Mesendoderm (in vitro differentiated cells): ENCODE measurements at regions not wholly inside any gene's neighbourhood (a gene's known extent, or its start where the extent isn't known, plus 50 kb on each side); places are given as distances from the start of the nearest gene placed in this dataset.

ENCODE experiments used
- DNase-seq: peaks from one replicate; pipeline ENCODE4 v3.0.0; 2013
- H2AK5ac ChIP-seq: 2 replicates; pipeline ENCODE4 v1.6.1; 2013; ENCODE audit warnings: low read length, inconsistent platforms
- H2BK120ac ChIP-seq: 2 replicates; pipeline ENCODE4 v1.6.1; 2013; ENCODE audit warnings: low read depth, mild to moderate bottlenecking, low read length, moderate library complexity, mixed read lengths
- H2BK15ac ChIP-seq: replicated peaks from 2 replicates; pipeline ENCODE4 v1.6.1; 2013; ENCODE audit warnings: low read depth, mild to moderate bottlenecking, moderate library complexity
- H2BK5ac ChIP-seq: 2 replicates; pipeline ENCODE4 v1.6.1; 2013; ENCODE audit warnings: low read length, inconsistent platforms
- H3K18ac ChIP-seq: 2 replicates; pipeline ENCODE4 v1.6.1; 2013; ENCODE audit warnings: mild to moderate bottlenecking, low read length, mixed read lengths
- H3K23ac ChIP-seq: one replicate; pipeline ENCODE4 v1.6.1; 2013; ENCODE audit warnings: low read length
- H3K27ac ChIP-seq: 2 replicates; pipeline ENCODE4 v1.5.1; 2013; ENCODE audit warnings: low read depth, mild to moderate bottlenecking, inconsistent platforms, low read length, moderate library complexity
- H3K27me3 ChIP-seq: 2 replicates; pipeline ENCODE4 v1.6.1; 2013; ENCODE audit warnings: low read length, control low read depth, mild to moderate bottlenecking, inconsistent platforms; ENCODE audit not compliant: insufficient read depth, poor library complexity
- H3K36me3 ChIP-seq: 2 replicates; pipeline ENCODE4 v1.6.1; 2013; ENCODE audit warnings: low read length, inconsistent platforms; ENCODE audit not compliant: control insufficient read depth, insufficient read depth
- H3K4ac ChIP-seq: one replicate; pipeline ENCODE4 v1.6.1; 2013; ENCODE audit warnings: low read depth, mild to moderate bottlenecking, low read length, moderate library complexity
- H3K4me1 ChIP-seq: 2 replicates; pipeline ENCODE4 v1.6.1; 2013; ENCODE audit warnings: low read depth, low read length, inconsistent platforms; ENCODE audit not compliant: control insufficient read depth
- H3K4me2 ChIP-seq: 2 replicates; pipeline ENCODE4 v1.6.1; 2013; ENCODE audit warnings: low read length
- H3K4me3 ChIP-seq: 2 replicates; pipeline ENCODE4 v1.5.1; 2013; ENCODE audit warnings: mild to moderate bottlenecking, low read length
- H3K56ac ChIP-seq: one replicate; pipeline ENCODE4 v1.6.1; 2013; ENCODE audit warnings: low read length
- H3K79me1 ChIP-seq: 2 replicates; pipeline ENCODE4 v1.6.1; 2013; ENCODE audit warnings: low read length, inconsistent platforms
- H3K79me2 ChIP-seq: 2 replicates; pipeline ENCODE4 v1.6.1; 2013; ENCODE audit warnings: mild to moderate bottlenecking, low read length; ENCODE audit not compliant: control insufficient read depth, insufficient read depth
- H3K9ac ChIP-seq: 2 replicates; pipeline ENCODE4 v1.6.1; 2013; ENCODE audit warnings: low read length, inconsistent platforms
- H4K5ac ChIP-seq: one replicate; pipeline ENCODE4 v1.6.1; 2013; ENCODE audit warnings: low read length
- H4K8ac ChIP-seq: one replicate; pipeline ENCODE4 v1.6.1; 2013; ENCODE audit warnings: low read depth, mild to moderate bottlenecking, control low read depth, low read length, moderate library complexity
- WGBS: extraction: QIAGEN DNeasy Blood & Tissue Kit; methylation state at CpG from one replicate; pipeline ENCODE4 v1.1.7; 2013; ENCODE audit warnings: low lambda C conversion rate, missing lambda C conversion rate; ENCODE audit not compliant: insufficient coverage; ENCODE audit errors: extremely low coverage; 5-methylcytosine and 5-hydroxymethylcytosine counted together

DNA sequence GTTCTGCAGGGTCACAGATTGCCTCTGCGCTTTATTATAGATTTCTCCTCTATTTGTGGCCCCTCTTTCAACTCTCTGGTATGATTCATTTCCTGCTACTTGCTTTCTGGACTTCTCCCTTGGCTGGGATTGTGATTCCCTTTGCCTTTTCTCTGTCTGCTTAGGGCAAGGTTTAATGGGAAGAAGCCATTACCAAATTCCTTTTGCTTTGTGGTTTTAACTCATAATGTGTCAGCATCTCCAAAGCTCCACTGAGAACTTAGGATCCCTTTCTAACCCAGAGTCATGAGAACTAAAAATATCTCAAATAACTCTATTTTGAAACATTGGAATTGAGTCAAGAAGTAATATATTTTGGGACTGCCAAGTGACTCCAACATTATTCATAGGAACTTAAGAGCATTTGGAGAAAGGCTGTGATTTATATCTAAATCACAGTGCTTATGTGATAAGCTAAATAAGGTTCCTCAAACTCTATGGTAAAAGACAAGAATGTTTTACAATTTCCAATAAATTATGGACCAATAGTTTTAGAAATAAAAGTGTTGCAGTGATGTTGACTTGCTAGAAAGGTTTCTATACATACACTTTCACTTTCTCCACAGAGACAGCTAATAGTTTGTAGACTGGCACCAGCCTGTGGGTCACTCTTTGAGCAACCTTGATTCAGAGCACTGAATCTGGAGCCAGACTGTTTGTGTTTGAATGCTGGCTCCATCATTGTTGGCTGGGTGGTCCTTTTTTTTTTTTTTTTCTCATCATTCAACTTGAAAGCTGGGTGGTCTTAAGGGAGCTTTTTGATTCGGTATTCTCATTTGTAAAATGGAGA is 93.9 kb downstream of the DACT1 start:
- H3K27ac ChIP-seq, result no peak overlapping the region
- H3K56ac ChIP-seq, result no peak overlapping the region
- H3K79me1 ChIP-seq, result no peaks in the 10 kb centered on the region
- H2BK120ac ChIP-seq, result no peak overlapping the region
- no peak overlapping the region for H2BK5ac ChIP-seq
- WGBS, result no CpG with 5 or more reads among the region's 2 CpGs
- no peaks in the 10 kb centered on the region for H3K79me2 ChIP-seq
- no peak overlapping the region for H3K9ac ChIP-seq
- H4K8ac ChIP-seq, result no peak overlapping the region
- H3K4me1 ChIP-seq, result no peaks in the 10 kb centered on the region
- H3K27me3 ChIP-seq, result no peaks in the 10 kb centered on the region
- no peak overlapping the region for H2AK5ac ChIP-seq
- H2BK15ac ChIP-seq, result no peak overlapping the region
- no peak overlapping the region for H3K4me3 ChIP-seq
- H3K4ac ChIP-seq, result no peak overlapping the region
- H3K23ac ChIP-seq, result no peak overlapping the region
- no peak for DNase-seq
- no peaks in the 10 kb centered on the region for H3K36me3 ChIP-seq
- H3K18ac ChIP-seq, result no peak overlapping the region
- no peak overlapping the region for H3K4me2 ChIP-seq
- no peak overlapping the region for H4K5ac ChIP-seq

DNA sequence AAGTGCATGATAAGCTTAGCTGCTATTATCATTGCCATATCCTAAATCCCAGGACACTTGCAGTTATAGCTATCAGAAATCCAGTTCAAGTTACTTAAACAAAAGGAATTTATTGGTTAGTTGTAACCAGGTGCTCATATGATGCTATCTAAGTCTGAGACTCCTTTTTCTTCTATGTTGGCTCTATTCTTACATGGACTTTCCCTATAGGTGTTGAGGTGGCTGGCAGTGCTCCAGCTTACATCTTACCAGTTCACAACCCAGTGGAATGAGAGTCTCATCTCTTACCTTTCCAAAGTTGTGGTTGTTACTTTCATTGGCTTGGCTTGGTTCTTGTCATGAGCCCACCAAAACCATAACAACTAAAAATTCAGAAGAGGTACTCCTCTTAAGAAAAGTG is 94.6 kb downstream of the DACT1 start:
- Histone ChIP-seq H3K9ac (no peak overlapping the region), H4K5ac (no peak overlapping the region), H3K4me2 (no peak overlapping the region), H3K4me1 (no peaks in the 10 kb centered on the region), H3K36me3 (no peaks in the 10 kb centered on the region), H3K27ac (no peak overlapping the region), H2BK120ac (no peak overlapping the region), H3K4ac (no peak overlapping the region), H2AK5ac (no peak overlapping the region), H4K8ac (no peak overlapping the region), H3K4me3 (no peak overlapping the region), H2BK15ac (no peak overlapping the region), H3K18ac (no peak overlapping the region), H3K56ac (no peak overlapping the region), H3K79me2 (no peaks in the 10 kb centered on the region), H3K23ac (no peak overlapping the region), H3K27me3 (no peaks in the 10 kb centered on the region), H3K79me1 (no peaks in the 10 kb centered on the region), H2BK5ac (no peak overlapping the region)
- DNase-seq, result no peak

DNA sequence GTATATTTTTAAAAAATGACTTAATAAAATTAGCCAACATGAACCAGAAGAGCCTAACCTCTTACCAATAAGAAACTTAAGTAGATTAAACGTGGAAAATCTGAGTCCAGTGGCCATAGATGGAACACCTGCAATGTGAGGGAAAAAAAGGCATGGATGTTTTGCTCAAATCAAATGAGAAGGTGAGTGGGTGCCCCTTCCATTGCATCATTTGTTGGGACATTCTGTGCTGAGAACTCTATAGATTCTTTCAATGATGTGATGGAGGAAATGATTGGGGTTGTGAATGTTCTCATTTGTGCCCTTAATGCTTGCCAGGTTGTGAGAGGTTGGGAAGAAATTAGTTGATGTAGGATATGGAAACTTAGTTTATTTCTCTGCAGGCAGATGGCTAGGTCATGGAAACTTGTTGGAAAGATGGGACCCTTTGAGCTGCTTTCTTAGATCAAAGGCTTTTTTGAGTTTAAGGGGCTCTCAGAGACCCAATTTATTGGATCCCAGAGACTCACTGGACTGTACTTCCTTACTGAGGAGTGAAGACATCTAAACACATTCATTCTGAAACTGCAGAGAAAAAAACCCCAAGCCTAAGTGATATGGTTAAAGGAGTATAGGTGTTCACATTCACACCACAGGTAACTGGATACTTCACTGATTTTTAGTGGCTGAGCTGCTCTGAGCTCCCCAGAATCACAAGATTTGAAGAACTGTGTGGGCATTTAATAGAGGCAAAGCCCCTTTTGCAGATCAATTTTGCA is 95.9 kb downstream of the DACT1 start:
- WGBS, result no CpG with 5 or more reads among the region's 1 CpG
- H3K23ac ChIP-seq, result no peak overlapping the region
- H3K9ac ChIP-seq, result no peak overlapping the region
- no peak overlapping the region for H4K5ac ChIP-seq
- H3K4ac ChIP-seq, result no peak overlapping the region
- H3K27me3 ChIP-seq, result no peaks in the 10 kb centered on the region
- H2BK5ac ChIP-seq, result no peak overlapping the region
- H4K8ac ChIP-seq, result no peak overlapping the region
- no peak overlapping the region for H2AK5ac ChIP-seq
- H3K79me1 ChIP-seq, result no peaks in the 10 kb centered on the region
- no peaks in the 10 kb centered on the region for H3K4me1 ChIP-seq
- H3K18ac ChIP-seq, result no peak overlapping the region
- H3K27ac ChIP-seq, result no peak overlapping the region
- H3K79me2 ChIP-seq, result no peaks in the 10 kb centered on the region
- H2BK15ac ChIP-seq, result no peak overlapping the region
- H3K4me3 ChIP-seq, result no peak overlapping the region
- no peak overlapping the region for H3K56ac ChIP-seq
- DNase-seq, result no peak
- H2BK120ac ChIP-seq, result no peak overlapping the region
- H3K4me2 ChIP-seq, result no peak overlapping the region
- no peaks in the 10 kb centered on the region for H3K36me3 ChIP-seq

DNA sequence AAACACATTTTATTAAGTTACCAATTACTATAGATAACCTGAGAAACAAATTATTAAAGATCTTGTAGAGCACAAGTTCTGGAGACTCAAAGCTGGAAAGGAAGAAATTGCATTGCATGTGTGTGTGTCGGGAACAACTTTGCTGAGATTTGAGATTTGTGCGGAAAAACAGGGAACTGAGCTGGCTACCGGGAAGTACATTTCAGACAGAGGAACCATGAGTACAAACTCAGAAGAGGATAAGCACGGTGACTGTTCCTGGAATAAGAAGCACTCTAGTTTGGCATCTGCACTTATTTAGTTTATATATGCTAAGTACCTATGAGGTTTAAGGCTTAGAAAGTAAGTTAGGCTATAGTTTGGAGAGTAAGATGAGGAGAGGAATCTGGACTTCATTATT is 97.8 kb downstream of the DACT1 start:
- no peak overlapping the region for H3K4me3 ChIP-seq
- no peaks in the 10 kb centered on the region for H3K79me1 ChIP-seq
- no peaks in the 10 kb centered on the region for H3K36me3 ChIP-seq
- H2BK15ac ChIP-seq, result no peak overlapping the region
- H3K79me2 ChIP-seq, result no peaks in the 10 kb centered on the region
- no peak overlapping the region for H3K9ac ChIP-seq
- H2AK5ac ChIP-seq, result no peak overlapping the region
- H3K4me2 ChIP-seq, result no peak overlapping the region
- H3K27me3 ChIP-seq, result no peaks in the 10 kb centered on the region
- H3K4me1 ChIP-seq, result no peaks in the 10 kb centered on the region
- H3K56ac ChIP-seq, result no peak overlapping the region
- no peak overlapping the region for H3K23ac ChIP-seq
- DNase-seq, result no peak
- H4K5ac ChIP-seq, result no peak overlapping the region
- no peak overlapping the region for H3K27ac ChIP-seq
- no CpG with 5 or more reads among the region's 4 CpGs for WGBS
- H2BK120ac ChIP-seq, result no peak overlapping the region
- H3K18ac ChIP-seq, result no peak overlapping the region
- no peak overlapping the region for H2BK5ac ChIP-seq
- H3K4ac ChIP-seq, result no peak overlapping the region
- no peak overlapping the region for H4K8ac ChIP-seq

DNA sequence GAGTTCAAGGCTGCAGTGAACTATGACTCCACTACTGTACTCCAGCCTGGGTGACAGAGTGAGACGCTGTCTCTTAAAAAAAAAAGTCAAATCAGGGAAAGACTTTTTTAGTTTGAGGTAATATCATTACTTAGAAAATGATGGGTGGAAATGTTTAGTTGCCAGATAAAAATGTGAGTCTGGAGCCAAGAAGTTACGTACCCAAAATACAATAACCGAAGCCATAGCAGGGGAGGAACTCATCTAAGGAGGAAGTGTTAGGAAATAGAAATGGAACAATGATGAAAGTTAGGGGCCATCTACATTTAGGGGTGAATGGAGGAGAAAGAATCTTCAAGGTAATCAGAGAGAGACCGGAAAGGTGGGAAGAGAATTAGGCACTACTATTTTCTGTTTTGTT is 98.8 kb downstream of the DACT1 start:
- Histone ChIP-seq H3K79me1 (no peaks in the 10 kb centered on the region), H2BK5ac (no peak overlapping the region), H3K4me2 (no peak overlapping the region), H3K56ac (no peak overlapping the region), H2AK5ac (no peak overlapping the region), H4K8ac (no peak overlapping the region), H3K18ac (no peak overlapping the region), H2BK120ac (no peak overlapping the region), H3K4ac (no peak overlapping the region), H4K5ac (no peak overlapping the region), H3K27ac (no peak overlapping the region), H3K23ac (no peak overlapping the region), H3K4me1 (no peaks in the 10 kb centered on the region), H3K27me3 (no peaks in the 10 kb centered on the region), H3K4me3 (no peak overlapping the region), H3K9ac (no peak overlapping the region), H3K79me2 (no peaks in the 10 kb centered on the region), H2BK15ac (no peak overlapping the region), H3K36me3 (no peaks in the 10 kb centered on the region)
- DNase-seq, result no peak
- WGBS, result no CpG with 5 or more reads among the region's 4 CpGs
